CD1c-positive myeloid dendritic cell (primary cell): ENCODE measurements at regions not wholly inside any gene's neighbourhood (a gene's known extent, or its start where the extent isn't known, plus 50 kb on each side); places are given as distances from the start of the nearest gene placed in this dataset.
A peak's percentile ranks its signal among the peaks of the same experiment; 100 is the strongest.
"Not testable (repeated sequence)": the region's sequence is repeated elsewhere in the genome, so short reads cannot be mapped to it uniquely, and the experiment has no call there.

Source experiments
- DNase-seq: peaks from one replicate; pipeline ENCODE4 v3.0.0-alpha.2; 2016; ENCODE audit errors: extremely low spot score

DNA sequence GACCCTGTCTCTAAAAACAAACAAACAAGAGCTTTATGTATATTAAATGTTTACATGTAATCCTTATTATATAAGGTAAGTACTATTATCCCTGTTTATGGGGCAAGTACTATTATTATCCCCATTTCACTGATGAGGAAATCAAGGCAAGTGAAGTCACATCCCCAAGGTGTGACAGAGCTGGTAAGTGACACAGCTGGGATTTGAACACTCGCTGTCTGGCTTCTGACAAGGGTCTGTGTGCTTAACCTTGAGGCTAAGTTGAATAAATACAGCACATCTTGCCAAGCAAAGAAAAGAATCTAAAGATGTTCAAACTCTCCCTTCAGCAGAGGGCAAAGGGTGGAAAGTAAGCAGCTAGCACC is 167.9 kb upstream of the IRF2BP2 start:
- no peak for DNase-seq

DNA sequence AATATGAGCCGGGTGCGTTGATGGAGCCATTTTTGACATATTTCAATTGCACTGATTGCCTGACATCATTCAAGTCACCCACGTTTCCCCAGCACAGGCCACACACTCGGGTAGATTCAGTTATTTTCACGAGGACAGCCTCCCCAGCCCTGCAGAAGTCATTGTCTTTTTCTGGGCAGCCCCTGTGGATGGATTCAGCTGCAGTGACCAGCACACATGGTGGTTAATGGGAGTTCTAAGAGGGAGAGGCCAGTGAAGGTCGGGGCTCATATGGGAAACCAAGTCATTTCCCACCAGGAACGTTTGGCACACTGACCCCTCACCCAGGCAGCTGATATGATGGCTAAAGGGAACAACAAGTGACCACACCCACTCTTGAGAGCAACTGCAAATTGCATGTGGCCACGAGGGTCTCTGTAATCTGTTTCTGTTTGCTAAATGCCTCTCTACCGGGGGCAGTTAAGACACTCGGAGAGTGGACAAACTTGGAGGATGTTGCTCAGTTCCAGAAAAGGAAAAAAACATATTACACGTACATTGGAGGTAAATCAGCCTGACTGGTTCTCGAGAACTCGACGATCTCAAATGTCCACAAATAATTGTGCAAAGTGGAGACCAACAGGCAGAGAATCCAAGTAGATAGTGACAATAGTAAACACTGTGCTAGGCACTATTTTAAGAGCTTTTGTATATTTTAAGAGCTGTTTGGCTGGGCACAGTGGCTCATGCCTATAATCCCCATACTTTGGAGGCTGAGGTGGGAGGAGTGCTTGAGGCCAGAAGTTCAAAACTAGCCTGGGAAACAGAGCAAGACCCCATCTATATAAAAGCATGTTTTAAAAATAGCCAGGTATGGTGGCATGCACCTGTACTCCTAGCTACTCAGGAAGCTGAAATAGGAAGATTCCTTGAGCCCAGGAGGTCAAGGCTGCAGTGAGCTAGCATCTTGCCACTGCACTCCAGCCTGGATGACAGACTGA is 167.2 kb upstream of the IRF2BP2 start:
- peak; percentile 48 for DNase-seq

DNA sequence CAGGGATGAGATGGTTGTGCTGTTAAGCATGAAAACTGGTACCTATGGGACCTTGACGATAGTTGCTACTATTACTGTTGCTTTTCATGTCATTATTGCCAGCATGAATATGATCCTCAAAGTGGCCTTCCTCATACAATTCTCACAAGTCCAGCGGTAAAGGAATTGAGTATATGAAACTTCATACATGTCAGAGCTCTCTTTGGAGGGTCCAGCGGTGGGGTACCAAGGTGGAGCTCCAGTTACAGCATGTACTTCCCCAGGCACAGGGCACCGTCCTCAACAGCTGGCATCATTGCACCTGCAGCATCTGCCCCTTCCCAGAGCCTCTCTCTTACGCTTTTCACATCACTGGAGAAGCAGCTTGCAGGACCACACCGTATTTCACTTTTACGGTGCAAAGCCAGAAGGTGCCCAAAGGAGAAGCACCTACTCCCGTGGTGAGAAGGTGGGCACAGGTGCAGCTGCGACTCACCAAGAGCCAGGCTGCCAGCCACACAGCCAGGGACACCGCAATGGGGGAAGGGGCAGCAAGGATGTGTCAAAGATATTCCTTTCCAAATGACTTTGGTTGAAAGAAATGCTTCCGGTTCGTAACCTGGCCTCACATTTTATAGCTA is 166.4 kb upstream of the IRF2BP2 start:
- DNase-seq: no peak

DNA sequence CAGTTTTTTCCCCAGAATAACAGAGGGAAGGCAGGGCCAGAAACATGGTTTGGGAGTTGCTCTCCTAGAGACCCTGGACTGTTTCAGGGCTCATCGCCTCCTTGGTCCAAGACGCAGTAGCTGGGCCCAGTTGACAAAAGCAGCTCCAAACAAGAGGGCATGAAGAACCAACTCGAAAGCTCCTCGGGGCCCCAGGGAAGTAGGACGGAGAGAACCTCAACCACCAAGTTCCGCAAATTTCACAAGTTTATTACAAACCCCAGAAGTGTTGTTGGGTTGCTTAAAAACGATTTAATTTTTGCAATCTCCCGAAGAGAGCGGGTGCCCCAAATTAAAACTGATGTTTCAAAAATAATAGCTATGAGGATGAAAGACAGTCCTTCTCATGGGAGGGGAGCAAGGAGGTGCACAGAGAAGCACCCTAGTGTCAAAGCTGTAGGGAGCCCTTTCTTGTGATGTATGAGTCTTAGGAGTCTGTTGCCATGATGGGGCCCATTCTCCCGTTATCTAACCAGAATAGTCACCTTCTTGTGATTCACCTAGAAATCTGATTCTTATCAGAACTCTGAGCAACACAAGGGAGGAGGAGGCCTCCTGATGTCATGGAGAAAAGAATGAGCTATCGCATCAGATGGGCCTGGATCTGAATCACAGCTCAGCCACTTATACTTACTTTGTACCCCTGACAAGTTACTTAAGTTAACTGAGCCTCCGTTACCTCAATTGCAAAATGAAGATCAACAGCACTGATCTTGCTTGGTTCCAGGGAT is 165.7 kb upstream of the IRF2BP2 start:
- DNase-seq: peak; percentile 90

DNA sequence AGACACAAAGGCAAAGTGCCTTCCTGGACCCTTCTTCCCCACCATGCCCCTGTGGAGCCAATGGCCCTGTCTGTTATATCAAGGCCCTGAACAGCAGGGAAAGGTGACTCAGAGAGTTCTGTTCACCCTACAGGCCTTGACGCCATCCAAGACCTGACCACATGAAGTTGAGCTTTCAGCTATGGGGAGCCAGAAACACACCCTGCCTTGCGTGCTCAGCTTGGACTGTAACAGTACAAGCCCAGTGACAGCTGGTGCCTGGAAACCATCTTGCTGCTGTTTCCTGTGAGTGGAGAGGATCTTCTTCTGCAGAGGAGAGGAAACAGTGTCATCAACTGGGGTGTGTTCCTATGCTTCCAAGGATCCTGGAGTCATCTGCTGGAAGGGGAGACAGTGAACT is 165.0 kb upstream of the IRF2BP2 start:
- DNase-seq: peak; percentile 72

DNA sequence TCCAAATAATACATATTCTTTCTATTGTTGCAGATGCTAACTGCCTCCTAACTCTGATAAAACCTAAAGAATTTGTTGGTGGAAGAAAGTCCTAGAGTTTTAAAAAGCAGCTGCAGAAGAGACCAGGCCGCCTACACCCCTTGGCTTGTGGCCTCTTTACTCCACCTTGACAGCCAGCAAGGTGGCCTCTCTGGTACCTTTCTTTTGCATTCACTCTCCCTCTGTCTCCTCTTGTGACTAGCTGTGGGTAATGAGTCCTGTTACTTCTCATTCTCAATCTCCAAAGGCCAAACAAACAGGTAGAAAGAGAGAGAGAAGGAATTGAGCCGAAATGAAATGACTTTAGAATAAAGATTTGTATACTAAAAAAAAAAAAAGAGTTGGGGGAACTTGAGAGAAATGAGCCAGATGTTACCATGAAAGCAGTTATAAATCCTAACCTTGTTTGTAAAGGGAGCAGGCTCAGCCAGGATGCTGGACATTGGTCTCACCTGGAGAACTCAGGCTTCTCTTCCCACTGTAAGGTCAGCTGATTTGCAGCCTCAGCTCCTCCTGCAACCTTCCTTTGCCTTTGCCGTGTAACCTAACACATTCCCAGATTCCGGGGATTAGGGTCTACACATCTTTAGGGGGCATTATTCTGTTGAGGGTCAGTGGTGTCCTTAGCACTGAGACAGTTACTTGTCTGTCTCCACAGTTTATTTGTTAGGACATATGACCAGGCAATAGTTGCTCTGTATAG is 164.1 kb upstream of the IRF2BP2 start:
- DNase-seq: no peak

DNA sequence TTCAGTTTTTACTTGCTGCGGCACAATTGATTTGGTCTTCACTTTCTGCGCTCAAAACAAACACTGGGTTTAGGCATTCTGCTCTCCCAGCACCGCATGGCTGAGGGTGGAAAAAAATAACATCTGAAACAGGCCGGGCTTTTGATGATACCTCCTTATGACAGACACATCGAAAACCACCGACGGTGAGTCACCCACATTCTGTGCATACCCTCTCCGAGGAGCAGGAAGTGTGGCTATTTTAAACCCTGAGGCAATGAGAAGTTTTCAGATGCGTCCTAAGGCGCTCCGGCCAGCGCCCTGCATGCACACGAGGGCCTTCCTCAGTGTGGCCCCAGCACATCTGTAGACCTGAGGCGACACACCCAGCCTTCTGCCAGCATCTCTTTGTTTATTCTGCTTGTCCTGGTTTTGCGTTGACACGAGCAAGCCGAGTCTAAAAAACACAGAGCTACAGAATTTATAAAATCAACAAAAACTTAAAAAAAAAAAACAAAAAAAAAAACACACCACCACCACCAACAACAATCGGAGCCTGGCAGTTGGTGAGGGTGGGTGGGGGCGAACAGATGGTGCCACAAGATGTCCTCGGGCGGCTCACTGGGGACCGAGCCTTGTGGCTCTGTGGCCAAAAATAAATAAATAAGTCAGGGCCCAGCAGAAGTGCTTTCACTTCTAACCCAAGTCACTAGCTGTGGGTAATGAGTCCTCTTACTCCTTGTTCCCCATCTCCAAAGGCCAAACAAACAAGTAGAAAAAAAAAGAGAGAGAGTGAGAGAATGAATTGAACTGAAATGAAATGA is 162.6 kb upstream of the IRF2BP2 start:
- peak; percentile 95 for DNase-seq

DNA sequence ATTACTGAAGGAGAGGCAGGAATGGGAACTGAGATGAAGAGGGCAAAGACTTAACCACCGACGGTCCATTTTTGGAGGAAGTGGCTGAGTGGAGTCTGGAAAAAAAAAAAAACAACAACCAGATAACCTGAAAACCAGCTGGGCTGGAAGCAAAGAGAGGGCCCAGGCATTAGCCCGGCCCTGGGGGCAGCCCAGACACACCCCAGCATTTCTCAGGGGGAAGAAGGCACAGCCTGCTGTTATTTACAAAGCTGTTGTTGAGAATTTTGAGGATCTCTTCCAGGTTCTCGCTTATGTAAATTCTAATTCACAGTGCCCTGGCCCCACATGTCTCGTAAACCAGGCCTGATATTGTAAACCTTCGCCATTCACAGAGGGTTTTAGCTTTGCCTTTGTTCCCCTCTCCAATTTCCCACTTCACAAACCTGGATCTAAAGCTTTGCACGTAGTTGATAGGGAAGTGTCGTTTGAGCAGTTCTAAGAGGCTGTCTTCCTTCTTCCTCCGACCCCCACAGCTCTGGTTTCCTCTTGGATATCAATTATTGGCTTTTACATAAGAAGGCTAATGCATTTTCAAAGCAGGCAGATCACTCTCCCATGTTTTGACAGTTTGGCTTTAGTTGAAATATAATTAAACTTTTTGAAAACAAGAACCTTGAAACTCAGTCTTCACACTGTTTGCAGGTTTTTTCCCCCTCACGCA is 161.8 kb upstream of the IRF2BP2 start:
- peak; percentile 73 for DNase-seq

DNA sequence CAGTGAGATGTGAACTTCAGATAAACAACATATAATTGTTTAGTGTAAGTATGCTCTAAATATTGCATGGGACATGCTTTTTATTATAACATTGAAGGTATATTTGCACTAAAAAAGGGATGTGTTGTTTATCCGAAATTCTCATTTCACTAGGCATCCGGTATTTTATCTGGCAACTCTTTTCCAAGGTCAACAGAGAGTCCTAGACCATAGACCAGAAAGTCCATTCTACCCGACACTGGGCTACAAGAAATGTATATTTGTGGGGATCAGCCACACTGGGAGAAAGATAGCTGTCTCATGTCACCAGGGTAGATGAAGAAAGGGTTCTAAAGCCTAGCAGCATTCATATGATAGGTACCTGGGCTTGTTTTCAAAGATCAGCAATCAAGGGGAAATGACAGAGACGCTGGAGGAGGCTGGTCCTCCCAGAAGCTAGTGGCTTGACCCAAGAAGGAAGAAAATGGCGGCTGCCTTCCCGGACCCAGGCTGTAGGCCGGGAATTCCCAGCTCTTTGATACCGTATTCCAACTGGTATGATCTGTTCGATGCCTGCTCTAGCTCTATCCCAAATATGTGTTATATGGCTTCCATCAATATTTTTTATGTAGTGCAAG is 161.1 kb upstream of the IRF2BP2 start:
- DNase-seq: no peak

DNA sequence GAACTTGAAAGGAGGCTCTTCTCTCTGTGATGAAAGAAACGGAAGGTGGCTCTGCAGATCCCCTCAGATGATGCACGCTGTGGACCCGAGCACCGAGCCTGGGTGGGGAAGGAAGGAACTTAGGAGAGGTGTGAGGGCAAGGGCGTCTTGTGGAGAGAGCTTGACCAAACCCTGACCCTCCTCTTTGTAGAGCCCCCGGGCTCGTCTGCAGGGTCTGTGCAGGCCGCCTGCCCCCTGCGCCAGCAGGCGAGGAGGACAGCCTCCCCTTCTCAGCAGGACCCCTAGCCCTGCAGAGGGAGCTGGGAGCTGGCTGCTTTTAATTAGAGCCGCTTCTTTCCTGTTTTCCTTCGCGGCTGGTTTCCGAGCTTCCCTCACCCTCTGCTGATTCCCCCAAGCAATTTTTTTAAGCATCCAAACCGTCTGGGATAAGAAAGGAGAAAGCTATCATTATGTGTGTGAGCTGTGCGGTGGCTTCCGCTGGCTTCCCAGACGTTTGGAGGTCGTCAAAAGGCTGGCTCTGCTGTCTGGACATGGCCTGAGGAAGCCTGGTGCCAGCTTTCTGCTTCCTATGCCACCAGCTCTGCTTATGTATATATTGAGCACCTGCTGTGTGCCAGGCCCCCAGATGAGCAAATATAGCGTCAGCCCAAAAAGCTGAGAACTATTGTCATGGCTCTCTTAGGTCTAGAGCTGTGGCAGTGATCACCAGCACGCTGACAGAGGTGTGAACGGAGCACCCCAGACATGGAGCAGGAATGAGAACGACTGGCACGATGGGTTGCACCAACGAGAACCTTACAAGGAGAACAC is 160.2 kb upstream of the IRF2BP2 start:
- no peak for DNase-seq

DNA sequence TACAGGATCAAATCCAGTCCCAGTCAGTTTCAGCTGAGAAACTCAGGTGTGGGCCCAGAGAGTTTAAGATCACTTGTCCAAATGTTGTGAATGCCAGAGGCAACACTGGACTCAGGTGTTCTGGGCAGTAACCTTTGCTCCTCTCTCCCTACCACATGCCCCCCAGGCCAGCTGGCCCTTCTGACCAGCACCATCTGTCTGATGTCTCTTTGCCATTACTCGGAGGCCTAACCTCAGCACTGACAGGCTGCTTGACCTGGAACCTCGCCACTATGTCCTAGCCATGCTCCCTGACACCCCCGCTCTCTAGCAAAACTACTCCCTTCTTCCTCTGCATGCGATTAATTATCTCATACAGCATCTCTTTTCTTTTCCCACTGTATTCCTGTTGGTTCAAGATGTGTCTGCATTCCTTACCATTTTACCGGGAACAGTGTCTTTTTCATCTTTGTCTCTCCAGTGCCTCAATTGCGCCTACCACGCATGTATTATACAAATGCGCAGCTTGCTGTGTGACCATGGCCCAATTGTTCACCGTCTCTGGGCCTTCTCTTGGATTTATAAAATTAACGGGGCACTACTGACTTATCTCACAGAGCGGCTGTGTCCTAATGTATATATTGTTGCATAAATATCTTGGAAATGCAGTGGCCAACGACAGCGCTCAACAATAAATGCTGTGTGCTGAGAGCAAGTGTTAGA is 159.5 kb upstream of the IRF2BP2 start:
- no peak for DNase-seq

DNA sequence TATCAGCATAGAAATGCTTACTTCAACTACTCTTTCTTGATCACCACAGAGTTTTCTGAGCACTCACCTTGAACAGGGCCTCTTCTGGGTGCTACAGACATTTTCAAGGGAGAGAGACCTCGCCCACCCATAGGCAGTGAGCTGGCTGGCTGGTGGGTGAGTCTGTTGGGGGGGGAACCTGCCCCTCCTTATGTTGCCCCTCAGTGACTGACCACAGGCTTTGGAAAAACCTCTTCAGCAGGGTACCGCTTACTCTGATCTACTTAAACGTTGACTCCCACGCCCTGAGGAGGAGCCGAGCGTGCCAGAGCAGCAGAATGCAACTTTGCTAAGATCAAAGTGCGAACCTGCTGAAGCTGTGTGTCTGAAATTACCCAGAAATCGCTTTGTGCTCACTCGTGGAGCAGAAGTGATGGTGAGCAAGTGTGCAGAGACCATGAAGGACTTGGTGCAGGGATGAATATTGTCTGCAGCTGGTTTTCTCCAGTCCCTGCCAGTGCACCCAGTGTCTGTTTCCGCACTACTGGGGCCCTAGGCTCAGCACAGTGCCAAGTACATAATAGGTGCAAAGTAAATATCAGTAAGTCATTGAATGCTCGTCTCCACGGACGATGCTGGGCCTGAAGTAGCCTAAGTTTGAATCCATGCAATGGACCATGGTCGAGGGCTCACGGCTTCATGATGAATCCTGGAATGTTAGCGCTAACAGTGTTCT is 158.7 kb upstream of the IRF2BP2 start:
- DNase-seq: no peak

DNA sequence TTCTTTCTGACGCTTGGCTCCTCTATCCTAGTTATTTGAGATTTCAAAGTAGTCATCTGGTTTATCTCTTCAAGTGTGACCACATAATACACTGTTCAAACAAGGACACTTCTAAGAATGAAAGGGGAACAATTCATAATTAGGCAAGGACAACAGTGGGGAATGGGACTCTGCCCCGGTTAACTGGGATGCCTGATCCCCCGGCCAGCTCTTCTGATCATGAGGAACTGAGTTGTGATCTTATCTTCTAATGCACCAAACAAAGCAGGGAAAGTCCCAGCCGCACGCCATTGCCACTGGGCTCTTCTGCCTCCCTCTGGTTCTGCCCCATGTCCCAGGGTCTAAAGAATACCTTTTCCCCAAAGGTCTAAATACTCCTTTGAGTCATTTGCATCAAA is 158.2 kb upstream of the IRF2BP2 start:
- DNase-seq: peak; percentile 58

DNA sequence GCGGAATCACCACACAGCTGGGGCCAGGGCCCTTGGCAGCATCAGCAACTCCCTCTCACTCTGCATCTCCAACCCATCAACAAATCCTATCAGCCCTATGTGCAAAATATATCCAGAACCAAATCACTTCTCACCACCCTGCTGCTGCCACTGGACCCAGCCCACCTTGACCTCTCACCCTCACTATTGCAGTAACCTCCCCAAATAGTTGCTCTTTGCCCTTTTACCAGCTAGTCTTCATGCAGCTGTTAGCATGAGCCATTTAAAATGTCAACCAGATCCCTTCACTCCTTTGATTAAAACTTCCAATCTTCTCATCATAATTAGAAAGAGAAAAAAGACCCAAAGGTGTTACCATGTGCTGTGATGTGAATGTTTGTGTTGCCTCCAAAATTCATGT is 155.7 kb upstream of the IRF2BP2 start:
- DNase-seq: no peak

DNA sequence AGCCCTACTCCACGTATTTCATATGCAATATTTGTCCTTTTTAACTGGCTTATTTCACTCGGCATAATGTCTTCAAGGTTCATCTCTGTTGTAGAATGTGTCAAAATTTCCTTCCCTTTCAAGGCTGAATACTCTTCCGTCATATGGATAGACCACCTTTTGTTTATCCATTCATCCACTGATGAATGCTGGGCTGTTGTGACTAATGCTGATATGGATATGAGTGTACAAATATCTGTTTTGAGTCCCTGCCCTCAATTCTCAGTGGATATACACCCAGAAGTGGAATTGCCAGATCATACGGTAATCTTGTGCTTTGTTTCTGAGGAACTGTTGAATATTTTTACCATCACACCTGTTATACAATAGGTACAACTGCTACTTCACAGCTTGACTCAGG is 155.2 kb upstream of the IRF2BP2 start:
- no peak for DNase-seq

DNA sequence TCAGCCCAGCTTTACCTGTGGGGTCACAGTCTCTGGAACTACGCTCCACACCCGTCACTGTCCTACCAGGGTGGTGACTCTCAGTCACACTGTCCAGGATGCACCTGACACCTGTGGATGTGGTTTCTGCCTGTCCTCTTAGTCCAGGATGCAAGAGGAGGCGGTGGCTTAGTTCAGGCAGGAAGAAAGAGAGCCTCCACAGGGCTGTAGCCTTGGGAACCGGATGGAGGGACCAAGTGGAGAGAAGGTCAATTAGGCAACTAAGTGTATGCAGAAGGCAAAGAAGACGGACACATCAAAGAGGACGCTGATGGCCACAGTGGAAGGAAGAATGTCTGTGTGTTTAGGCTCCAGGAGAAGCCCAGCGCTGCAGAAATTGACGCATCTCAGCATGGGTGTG is 153.9 kb upstream of the IRF2BP2 start:
- DNase-seq: no peak

DNA sequence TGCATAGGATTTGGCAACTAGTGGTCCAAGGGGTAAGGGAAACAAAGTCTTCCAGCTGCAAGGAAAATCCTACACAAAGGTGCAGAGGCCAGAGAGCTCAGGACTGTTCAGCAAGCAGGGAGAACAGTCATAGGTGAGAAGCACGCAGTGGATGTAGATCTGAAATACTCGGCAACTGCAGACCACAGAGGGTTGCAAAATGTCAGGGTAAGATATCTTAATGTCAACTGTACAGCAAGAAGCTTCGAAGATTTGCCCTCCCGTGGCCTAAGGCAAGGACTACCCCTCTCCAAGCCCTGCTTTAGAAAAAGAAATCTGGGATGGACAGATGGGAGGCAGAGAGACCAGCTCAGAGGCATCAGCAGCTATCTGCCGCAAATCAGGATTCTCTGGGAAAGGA is 153.4 kb upstream of the IRF2BP2 start:
- no peak for DNase-seq

DNA sequence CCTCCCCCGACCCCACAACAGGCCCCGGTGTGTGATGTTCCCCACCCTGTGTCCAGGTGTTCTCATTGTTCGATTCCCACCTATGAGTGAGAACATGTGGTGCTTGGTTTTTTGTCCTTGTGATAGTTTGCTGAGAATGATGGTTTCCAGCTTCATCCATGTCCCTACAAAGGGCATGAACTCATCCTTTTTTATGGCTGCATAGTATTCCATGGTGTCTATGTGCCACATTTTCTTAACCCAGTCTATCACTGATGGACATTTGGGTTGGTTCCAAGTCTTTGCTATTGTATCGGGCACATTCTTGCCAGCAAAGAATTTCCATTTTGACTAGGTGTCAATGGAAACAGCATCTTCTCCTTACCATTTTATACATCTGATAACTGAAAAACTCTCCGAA is 152.1 kb upstream of the IRF2BP2 start:
- not testable (repeated sequence) for DNase-seq
